Right lobe of liver (tissue), 6 donors: ENCODE measurements at regions not wholly inside any gene's neighbourhood (a gene's known extent, or its start where the extent isn't known, plus 50 kb on each side); places are given as distances from the start of the nearest gene placed in this dataset.
A peak's percentile ranks its signal among the peaks of the same experiment; 100 is the strongest.

Experiments
- ATAC-seq, 4 donors: fragments of 200-7000 bp; cut with Tn5 transposase; one replicate each; pipeline ENCODE4 v1.9.1; 2020; ENCODE audit warnings: mild to moderate bottlenecking in 4 of 4, moderate library complexity in 4 of 4
- DNase-seq, 3 donors: peaks; one replicate each; pipeline ENCODE4 v3.0.0-alpha.2; 2020
- H3K27ac ChIP-seq, 3 donors: fragments of 200-600 bp; one replicate each; pipeline ENCODE4 v1.8.0; 2022
- H3K27me3 ChIP-seq, 2 donors: fragments of 200-600 bp; one replicate each; pipeline ENCODE4 v1.8.0; 2022
- H3K36me3 ChIP-seq, 4 donors: fragments of 200-600 bp; sonication (generic) in 1 of 4; one replicate each; pipeline versions ENCODE4 v1.5.1 to v1.8.0; 2017 to 2022; ENCODE audit warnings: control low read depth in 1 of 4
- H3K4me1 ChIP-seq, 4 donors: fragments of 200-600 bp; sonication (generic) in 1 of 4; one replicate each; pipeline versions ENCODE4 v1.5.1 to v1.8.0; 2017 to 2022; ENCODE audit warnings: control low read depth in 1 of 4
- H3K4me3 ChIP-seq, 3 donors: fragments of 200-600 bp; one replicate each; pipeline ENCODE4 v1.8.0; 2022
- H3K9me3 ChIP-seq, 4 donors: fragments of 200-600 bp; sonication (generic) in 1 of 4; one replicate each; pipeline versions ENCODE4 v1.5.1 to v1.8.0; 2017 to 2022; ENCODE audit warnings: control low read depth in 1 of 4
- CTCF ChIP-seq, 4 donors: fragments of 200-600 bp in 3 of 4; fragments of 450-650 bp in 1 of 4; IDR thresholded peaks; one replicate each; pipeline versions ENCODE4 v1.5.1 to v1.8.0; 2016 to 2022; ENCODE audit warnings: antibody characterized with exemption in 4 of 4, mild to moderate bottlenecking in 2 of 4
- POLR2A ChIP-seq: fragments of 450-650 bp; IDR thresholded peaks from one replicate; pipeline ENCODE4 v1.6.1; 2017; ENCODE audit warnings: antibody characterized with exemption, mild to moderate bottlenecking
- WGBS: methylation state at CpG from one replicate; pipeline ENCODE4 v1.1.6; 2018; ENCODE audit warnings: low coverage, low lambda C conversion rate; ENCODE audit not compliant: insufficient coverage; ENCODE audit errors: missing lambda C conversion rate; 5-methylcytosine and 5-hydroxymethylcytosine counted together
- intact Hi-C, 2 donors: fragments of 100-400 bp; cut with DNase I; formaldehyde crosslinking; loops; one replicate each; pipeline versions ENCODE4 v1.11.2 to v1.14.1; 2022
- donor health status: DM: no; HTN: yes; CAD: no.
- donor health status: DM: no; HTN: no; CAD: no.
- donor health status: DM: no; HTN: no; CAD: no.
- donor health status: DM: no; HTN: yes; CAD: no.
- donor health status: DM: no; HTN: yes; CAD: no.

DNA sequence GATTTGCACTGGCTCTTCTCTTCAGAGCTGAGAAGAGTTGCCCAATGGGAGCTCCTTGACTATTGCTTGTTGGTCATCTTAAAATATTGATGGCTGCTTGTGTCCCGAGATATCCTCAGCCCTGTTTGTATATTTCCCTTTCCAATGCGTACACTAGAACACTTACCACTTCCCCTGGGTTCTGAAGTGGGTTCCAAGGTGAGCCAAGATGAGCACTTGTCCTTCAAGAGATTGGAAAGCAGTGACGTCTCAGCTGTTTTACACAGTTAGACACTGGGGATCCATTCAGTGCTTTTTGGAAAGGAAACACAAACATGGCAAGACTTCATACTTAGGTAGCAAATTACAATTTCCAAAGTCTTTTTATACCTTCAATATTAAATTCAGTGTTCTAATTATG lies 716.4 kb upstream of the CITED2 start:
- no peak for DNase-seq
- no peak overlapping the region for H3K27ac ChIP-seq
- no peaks in the 10 kb centered on the region for H3K36me3 ChIP-seq
- 89% methylated on average over 3 of the region's 3 CpGs for WGBS
- H3K9me3 ChIP-seq: no peaks in the 10 kb centered on the region
- H3K4me3 ChIP-seq: no peak overlapping the region
- H3K4me1 ChIP-seq: no peaks in the 10 kb centered on the region
- no peaks in the 10 kb centered on the region for H3K27me3 ChIP-seq
- ATAC-seq: no peak
- TF ChIP-seq POLR2A (no peak), CTCF (IDR thresholded peaks at IDR 0.05) (no peak)
- intact Hi-C loops: no loop called here

GRCh38 chr6:140083375-140083774 lies 708.9 kb upstream of the CITED2 start:
- 91% methylated on average over 3 of the region's 3 CpGs for WGBS
- H3K27me3 ChIP-seq: no peaks in the 10 kb centered on the region
- intact Hi-C loops: no loop called here
- no peaks in the 10 kb centered on the region for H3K36me3 ChIP-seq
- H3K4me3 ChIP-seq: no peak overlapping the region
- no peaks in the 10 kb centered on the region for H3K9me3 ChIP-seq
- peaks cover 0 to 3% (median 0%) of the 10 kb centered on the region in 4 donors for H3K4me1 ChIP-seq
- H3K27ac ChIP-seq: no peak overlapping the region
- DNase-seq: no peak
- TF ChIP-seq POLR2A: no peak
- no peak for TF ChIP-seq CTCF (IDR thresholded peaks at IDR 0.05)
- no peak for ATAC-seq

- Histone ChIP-seq H3K36me3 (no peaks in the 10 kb centered on the region), H3K27me3 (no peaks in the 10 kb centered on the region), H3K4me1 (peaks cover 0 to 3% (median 0%) of the 10 kb centered on the region in 4 donors), H3K27ac (no peak overlapping the region), H3K9me3 (no peaks in the 10 kb centered on the region), H3K4me3 (no peak overlapping the region)
- ATAC-seq (peak in 1 of 4 donors; percentile 32), DNase-seq (no peak)
- WGBS: 36% methylated on average over 1 of the region's 1 CpG
- no peak for TF ChIP-seq CTCF (IDR thresholded peaks at IDR 0.05)
- no peak for TF ChIP-seq POLR2A
- intact Hi-C loops: no loop called here
Measured at GRCh38 chr6:140082867-140083297, 708.4 kb upstream of the CITED2 start.

- Histone ChIP-seq H3K4me3 (no peak overlapping the region), H3K4me1 (peaks cover 0 to 3% (median 0%) of the 10 kb centered on the region in 4 donors), H3K27me3 (no peaks in the 10 kb centered on the region), H3K27ac (peak overlapping the region in 1 of 3 donors; percentile 7), H3K9me3 (no peaks in the 10 kb centered on the region), H3K36me3 (no peaks in the 10 kb centered on the region)
- peak in 3 of 4 donors; percentile 14 to 34 (median 22) for ATAC-seq
- WGBS: 67% methylated on average over 3 of the region's 5 CpGs
- peak in 1 of 3 donors; percentile 14 for DNase-seq
- TF ChIP-seq CTCF (IDR thresholded peaks at IDR 0.05): no peak
- intact Hi-C loops: no loop called here
Measured at GRCh38 chr6:140079328-140079727, 704.9 kb upstream of the CITED2 start.
